ENCODE measurements at regions not wholly inside any gene's neighbourhood (a gene's known extent, or its start where the extent isn't known, plus 50 kb on each side); places are given as distances from the start of the nearest gene placed in this dataset.

DNA sequence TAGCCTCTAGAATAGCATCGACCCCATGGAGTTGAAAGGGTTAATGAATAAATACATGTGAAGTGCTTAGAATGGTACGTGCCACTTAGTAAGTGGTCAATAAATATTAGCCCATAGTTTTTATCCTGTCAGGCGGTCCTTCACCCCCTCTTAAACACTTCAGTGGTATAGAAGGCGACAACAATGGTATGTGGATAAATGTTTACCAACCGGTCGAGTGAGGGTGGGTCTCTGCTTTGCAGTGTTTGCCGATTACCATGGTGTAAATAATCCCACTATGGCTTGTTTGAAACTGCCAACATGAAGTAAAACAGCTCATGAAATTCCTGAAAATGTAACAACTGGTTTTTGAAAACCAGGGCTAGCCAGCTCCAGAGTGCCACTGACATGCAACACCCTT is 541.2 kb downstream of the BUD13 start:
- DNase-seq = no peak

GRCh38 chr11:116230438-116230837 is 542.3 kb downstream of the BUD13 start:
- no peak for DNase-seq

- DNase-seq = no peak
Observed at GRCh38 chr11:116229236-116229970, 543.4 kb downstream of the BUD13 start.

DNA sequence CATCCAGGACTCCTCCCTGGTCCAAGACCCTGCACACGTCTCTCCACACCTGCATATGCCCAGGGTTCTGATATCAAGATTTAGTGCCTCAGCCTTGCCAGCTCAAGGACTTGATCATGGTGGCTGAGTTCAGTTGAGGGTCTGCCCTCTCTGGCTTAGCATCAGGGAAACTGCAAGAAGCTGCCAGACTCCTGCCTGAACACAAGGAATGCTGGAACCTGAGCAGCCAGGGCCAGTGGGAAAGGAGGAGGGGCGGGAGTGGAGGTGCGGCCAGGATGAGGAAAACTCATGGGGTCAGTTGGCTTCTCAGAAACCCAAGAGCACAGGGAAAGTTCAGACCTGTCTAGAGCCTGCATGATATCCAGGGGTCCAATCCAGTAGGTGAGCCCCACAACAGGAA is 546.1 kb downstream of the BUD13 start:
- DNase-seq = no peak

- DNase-seq = no peak
Observed at GRCh38 chr11:116225784-116226585, 546.8 kb downstream of the BUD13 start.

DNA sequence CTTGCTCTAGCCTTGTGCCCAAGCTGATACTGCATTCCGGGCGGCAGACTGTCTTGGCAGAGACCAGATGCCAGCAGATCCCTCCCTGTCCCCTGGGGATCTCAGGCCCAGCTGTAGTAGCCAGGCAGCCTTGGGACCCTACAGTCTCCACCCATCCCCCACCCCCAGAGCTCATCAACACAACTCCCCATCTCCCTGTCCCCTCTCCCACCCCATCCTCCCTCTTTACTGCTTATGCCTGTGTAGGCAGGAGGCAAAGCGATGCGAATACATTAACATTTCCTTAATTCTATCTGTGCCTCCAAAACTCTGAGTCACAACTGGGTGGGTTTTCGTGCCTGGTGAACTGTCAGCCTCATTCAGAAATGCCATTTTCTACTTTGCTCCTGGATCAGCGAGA is 547.6 kb downstream of the BUD13 start:
- DNase-seq = no peak

DNA sequence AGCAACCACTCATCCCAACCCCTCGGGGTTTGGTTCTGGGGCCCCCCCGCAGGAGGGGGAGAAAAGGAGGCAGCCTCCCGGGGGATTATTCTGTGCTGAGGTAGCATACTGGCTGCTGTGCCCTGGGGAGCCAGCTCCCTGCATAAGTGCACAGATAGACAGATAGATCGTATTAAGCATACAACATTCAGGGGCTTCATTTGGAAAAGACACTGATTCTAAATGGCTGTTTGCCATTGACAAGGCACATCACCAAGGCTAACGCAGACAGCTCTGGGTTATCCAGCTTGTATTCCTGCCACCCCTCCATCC is 547.9 kb downstream of the BUD13 start:
- DNase-seq = no peak

- no peak for DNase-seq
Observed at GRCh38 chr11:116224154-116224888, 548.5 kb downstream of the BUD13 start.

DNA sequence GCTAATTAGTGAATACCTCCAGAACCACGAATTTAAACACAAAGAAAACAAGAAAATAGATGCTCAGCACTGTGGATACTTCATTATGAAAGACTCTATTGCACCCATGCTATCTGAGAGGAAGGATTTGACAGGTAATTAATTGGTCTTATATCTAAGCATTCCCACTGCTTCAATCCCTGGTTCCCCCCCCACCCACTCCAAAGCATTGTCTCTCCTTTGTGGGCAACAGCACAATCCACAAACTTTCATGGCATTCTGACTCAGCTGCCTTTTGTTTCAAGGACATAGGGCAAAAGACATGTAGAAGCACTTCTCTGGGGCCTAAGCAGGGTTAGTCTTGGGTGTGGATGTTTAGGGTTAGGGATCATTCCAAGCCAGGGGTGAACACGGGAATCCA is 551.4 kb downstream of the BUD13 start:
- DNase-seq = no peak

GRCh38 chr11:116219171-116219635 is 553.6 kb downstream of the BUD13 start:
- DNase-seq = no peak

DNA sequence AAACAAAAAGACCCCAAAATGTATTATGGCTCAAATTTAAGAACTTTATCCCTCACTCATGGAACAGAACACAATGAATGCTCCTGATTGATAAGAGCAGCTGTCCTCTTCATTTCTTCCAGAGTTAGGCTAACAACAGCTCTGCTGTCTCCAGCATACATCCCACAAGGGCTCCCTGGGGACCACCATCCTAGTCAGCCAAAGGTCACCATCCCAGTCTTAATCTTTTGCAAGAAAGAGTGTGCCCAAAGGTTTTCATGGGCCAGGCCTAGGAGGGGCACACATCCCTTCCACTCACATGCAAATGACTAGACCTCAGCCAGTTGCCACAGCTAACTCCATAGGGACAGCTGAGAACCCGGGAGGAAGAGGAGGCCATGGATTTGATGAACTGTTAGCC is 555.3 kb downstream of the BUD13 start:
- DNase-seq = no peak

DNA sequence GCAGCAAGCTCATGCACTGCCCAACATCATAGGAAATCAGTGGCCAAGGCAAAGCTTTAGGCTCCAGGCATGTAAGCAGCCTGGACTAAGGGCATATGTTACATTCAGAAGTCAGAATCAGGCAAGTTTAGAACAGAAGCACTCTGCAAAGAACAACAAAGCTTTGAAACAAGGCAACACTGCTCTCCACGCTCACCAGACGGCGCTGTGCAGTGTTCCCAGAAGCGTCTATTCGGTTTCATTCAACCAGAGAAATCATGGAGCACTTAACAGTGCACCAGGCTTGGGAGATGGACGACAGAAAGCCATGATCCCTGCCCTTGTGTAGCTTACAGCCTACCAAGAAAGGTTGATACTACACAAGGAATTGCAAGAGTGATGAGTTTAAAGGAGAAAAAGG is 555.8 kb downstream of the BUD13 start:
- DNase-seq = no peak

- no peak for DNase-seq
Observed at GRCh38 chr11:116215471-116216113, 557.2 kb downstream of the BUD13 start.

DNA sequence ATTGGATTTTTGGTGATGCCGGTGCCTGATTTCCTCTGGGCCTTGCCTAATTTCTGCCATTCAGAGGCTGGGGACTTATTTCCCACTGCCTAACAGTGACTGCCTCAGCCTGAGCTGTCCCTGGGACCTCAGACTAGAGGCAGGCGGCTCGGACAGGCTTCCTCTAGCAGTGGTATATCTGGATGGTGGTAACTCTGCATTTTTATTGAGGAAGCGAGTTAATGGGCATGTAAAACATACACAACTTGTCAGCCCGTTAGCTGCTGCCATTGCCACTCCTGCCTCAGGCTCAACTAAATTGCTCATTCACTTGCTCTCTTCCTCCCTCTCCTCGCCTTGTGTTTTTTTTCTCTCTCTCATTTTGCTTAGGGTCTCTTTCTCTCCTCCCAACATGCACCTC is 561.6 kb downstream of the BUD13 start:
- DNase-seq = no peak

GRCh38 chr11:116210663-116211062 is 562.1 kb downstream of the BUD13 start:
- DNase-seq = no peak

DNA sequence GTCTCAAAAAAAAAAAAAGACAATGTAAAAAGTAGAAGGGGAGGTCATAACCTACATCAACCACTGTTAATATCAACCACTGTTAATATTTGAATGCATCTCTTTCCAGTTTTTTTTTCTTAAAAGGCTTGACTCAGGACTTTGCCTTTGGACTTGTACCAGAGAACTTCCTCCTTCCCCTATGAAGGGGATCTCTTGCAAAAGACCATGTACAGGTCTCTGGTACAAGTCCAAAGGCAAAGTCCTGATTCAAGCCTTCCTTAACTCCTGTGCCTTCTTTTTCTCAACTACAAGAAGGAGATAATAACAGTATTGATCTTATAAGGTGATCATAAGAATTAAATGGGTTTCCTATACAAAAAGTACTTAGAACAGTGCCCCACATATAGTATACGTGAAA is 563.5 kb downstream of the BUD13 start:
- no peak for DNase-seq

DNA sequence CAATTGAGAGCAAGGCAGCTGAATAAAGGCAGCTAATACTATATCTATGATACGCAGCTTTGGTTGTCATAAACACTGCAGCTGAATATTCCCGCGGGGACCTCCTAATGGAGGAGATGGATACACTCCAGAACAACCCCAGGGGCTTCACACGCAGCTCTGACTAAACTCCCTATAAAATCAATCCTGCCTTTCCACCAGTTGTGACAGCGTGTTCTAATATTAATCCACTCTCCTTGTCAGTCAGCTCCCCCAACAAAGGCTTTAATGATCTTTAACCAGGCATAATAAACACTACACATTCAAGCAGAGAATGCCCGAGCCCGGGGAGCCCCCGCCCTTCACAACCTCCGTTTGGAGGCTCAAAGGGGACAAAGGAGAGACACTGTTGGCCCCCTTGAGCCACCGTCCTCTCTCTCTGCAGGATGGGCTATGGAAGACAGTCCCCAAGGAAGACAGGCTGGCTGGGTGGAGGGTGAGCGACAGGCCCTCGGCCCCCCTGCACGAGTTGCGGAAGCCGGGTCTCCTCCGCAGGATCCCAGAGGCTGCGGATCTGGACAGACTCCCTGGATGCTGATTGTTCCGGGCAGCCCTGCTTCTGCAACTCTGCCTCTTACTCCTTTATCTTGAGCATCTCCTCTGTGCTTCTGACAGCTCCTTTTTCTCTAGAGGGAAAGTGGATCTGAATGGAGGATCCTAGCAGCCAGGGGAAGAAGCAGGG is 565.2 kb downstream of the BUD13 start:
- DNase-seq = no peak

- DNase-seq = no peak
Observed at GRCh38 chr11:116207019-116207418, 565.8 kb downstream of the BUD13 start.

- DNase-seq = no peak
Observed at GRCh38 chr11:116202922-116203321, 569.9 kb downstream of the BUD13 start.

- no peak for DNase-seq
Observed at GRCh38 chr11:116200564-116200963, 572.2 kb downstream of the BUD13 start.

- no peak for DNase-seq
Observed at GRCh38 chr11:116199182-116199581, 573.6 kb downstream of the BUD13 start.

DNA sequence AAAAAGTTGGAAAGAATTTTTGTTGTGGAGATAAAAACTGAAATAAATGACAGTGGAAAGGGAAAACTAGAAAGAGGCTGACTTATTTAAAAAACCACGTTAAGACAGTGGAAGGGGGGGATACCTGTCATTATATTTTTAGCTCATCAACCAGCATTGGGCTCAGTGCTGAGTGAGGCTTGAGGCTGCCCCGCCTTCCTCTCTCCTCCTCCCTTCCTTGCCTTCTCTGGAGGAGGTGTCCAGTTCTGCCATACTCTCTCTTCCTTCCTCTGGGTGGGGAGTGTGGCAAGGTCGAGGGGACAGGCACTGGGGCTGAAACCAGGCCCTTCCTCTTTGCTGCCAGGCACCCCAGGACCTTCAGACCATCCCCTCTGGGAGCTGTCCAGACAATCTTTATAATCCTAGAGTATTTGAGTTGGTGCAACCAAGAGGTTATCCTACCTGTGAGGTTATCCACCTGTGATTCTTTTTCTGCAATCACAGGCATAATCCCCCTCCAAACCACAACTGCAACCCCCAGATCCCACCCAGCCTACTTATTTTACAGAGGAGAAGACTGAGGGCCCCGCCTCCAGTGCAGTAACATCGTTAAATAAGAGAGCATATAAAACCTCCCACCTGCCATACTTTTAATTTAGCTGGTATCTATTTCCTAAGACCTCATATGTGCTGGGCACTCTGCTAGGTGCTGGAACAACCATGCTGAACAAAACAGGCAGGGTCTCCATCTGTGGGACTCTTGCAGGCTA is 578.5 kb downstream of the BUD13 start:
- no peak for DNase-seq

Data from HCEC 1CT (cell line).